ENCODE measurements at regions not wholly inside any gene's neighbourhood (a gene's known extent, or its start where the extent isn't known, plus 50 kb on each side); places are given as distances from the start of the nearest gene placed in this dataset.

DNA sequence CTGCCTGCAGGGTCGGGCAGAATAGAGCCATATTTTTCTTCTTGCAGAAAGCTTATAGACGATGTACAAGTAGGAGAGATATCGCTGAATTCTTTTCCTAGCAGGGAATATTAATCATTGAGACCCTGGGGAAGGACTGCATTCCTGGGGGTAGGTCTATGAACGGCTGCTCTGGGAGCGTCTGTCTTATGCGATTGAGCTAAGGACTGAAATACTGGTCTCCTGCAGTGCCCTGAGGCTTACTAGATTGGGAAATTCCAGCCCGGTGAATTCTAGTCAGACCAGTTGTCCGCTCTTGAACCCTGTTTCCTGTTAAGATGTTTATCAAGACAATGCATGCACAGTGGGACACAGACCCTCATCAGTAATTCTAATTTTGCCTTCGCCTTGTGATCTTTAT lies 59.8 kb upstream of the UBAC2 start:
- H3K27me3 ChIP-seq (ENCODE audit: control insufficient read depth in 1 of 2, insufficient read depth in 2 of 2, low read length in 2 of 2): no peaks in the 10 kb centered on the region
- no peak overlapping the region for H3K4me3 ChIP-seq (ENCODE audit: low read depth in 1 of 2, low read length in 2 of 2)
- H3K9me3 ChIP-seq (ENCODE audit: control insufficient read depth in 2 of 2, insufficient read depth in 1 of 2, low read depth in 1 of 2, low read length in 1 of 2): no peaks in the 10 kb centered on the region
- H3K4me1 ChIP-seq (ENCODE audit: control insufficient read depth in 2 of 2, insufficient read depth in 2 of 2, low read length in 1 of 2): no peaks in the 10 kb centered on the region
- no peak overlapping the region for H3K27ac ChIP-seq (ENCODE audit: low read depth in 2 of 2, low read length in 1 of 2)
- 89% methylated on average over 9 of the region's 9 CpGs for WGBS, 2 donors
- H3K36me3 ChIP-seq (ENCODE audit: control insufficient read depth in 2 of 2, insufficient read depth in 2 of 2, low read length in 1 of 2): no peaks in the 10 kb centered on the region

DNA sequence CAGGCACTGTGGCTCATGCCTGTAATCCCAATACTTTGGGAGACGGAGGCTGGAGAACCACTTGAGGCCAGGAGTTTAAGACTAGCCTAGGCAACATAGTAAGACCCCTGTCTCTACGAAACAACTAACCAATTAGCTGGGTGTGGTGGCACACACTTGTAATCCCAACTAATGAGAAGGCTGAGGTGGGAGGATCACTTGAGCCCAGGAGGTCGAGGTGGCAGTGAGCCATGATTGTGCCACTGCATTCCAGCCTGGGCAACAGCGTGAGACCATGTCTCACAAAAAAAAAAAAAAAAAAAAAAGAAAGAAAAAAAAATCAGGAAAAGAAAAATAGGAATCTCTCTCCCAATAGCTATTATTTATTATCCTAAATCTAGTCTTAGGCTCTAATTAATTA lies 56.8 kb upstream of the UBAC2 start:
- no peak overlapping the region for H3K27ac ChIP-seq (ENCODE audit: low read depth in 2 of 2, low read length in 1 of 2)
- H3K36me3 ChIP-seq (ENCODE audit: control insufficient read depth in 2 of 2, insufficient read depth in 2 of 2, low read length in 1 of 2): no peaks in the 10 kb centered on the region
- H3K27me3 ChIP-seq (ENCODE audit: control insufficient read depth in 1 of 2, insufficient read depth in 2 of 2, low read length in 2 of 2): no peaks in the 10 kb centered on the region
- 90 to 94% methylated on average over 4 of the region's 4 CpGs for WGBS, 2 donors
- no peaks in the 10 kb centered on the region for H3K4me1 ChIP-seq (ENCODE audit: control insufficient read depth in 2 of 2, insufficient read depth in 2 of 2, low read length in 1 of 2)
- H3K9me3 ChIP-seq (ENCODE audit: control insufficient read depth in 2 of 2, insufficient read depth in 1 of 2, low read depth in 1 of 2, low read length in 1 of 2): no peaks in the 10 kb centered on the region
- H3K4me3 ChIP-seq (ENCODE audit: low read depth in 1 of 2, low read length in 2 of 2): no peak overlapping the region

DNA sequence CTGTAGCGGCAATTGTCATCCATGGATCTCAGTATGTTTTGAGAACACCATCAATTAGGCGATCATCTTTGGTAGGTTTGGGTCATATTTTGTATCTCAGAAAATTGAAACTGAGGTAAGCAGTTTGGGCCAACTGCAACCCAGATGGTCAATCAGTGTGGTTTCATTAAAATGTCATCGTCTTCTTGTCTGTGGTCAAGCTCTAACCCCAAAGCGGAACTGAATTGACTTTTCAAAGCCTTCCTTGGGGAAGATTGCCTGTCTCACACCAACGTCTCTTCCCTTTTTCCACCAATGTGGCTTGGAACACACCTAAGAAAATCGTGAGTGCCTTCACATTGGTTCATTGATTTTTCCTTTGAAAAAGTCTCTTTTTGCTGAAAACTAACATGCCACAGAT lies 56.3 kb upstream of the UBAC2 start:
- H3K27ac ChIP-seq (ENCODE audit: low read depth in 2 of 2, low read length in 1 of 2): no peak overlapping the region
- no peaks in the 10 kb centered on the region for H3K9me3 ChIP-seq (ENCODE audit: control insufficient read depth in 2 of 2, insufficient read depth in 1 of 2, low read depth in 1 of 2, low read length in 1 of 2)
- no peaks in the 10 kb centered on the region for H3K4me1 ChIP-seq (ENCODE audit: control insufficient read depth in 2 of 2, insufficient read depth in 2 of 2, low read length in 1 of 2)
- no peaks in the 10 kb centered on the region for H3K27me3 ChIP-seq (ENCODE audit: control insufficient read depth in 1 of 2, insufficient read depth in 2 of 2, low read length in 2 of 2)
- 71 to 85% methylated on average over 6 of the region's 6 CpGs for WGBS, 2 donors
- no peaks in the 10 kb centered on the region for H3K36me3 ChIP-seq (ENCODE audit: control insufficient read depth in 2 of 2, insufficient read depth in 2 of 2, low read length in 1 of 2)
- no peak overlapping the region for H3K4me3 ChIP-seq (ENCODE audit: low read depth in 1 of 2, low read length in 2 of 2)

DNA sequence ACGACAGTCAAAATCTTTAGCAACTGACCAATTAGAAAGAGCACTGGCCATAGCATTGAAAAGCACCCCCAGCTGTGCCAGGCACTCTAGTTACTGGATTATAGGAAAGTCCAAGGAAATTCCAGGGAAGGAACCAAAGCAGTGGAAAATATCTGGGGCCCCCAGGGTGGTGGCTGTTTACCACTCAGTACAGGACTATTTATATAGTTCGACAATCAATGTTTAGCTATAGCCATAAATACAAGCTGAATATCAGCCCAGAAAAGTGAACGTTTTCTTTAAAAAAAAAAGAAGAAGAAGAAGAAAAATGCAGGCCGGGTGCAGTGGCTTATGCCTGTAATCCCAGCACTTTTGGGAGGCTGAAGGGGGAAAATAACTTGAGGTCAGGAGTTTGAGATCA lies 55.2 kb upstream of the UBAC2 start:
- 62 to 82% methylated on average over 4 of the region's 4 CpGs for WGBS, 2 donors
- no peaks in the 10 kb centered on the region for H3K9me3 ChIP-seq (ENCODE audit: control insufficient read depth in 2 of 2, insufficient read depth in 1 of 2, low read depth in 1 of 2, low read length in 1 of 2)
- no peak overlapping the region for H3K27ac ChIP-seq (ENCODE audit: low read depth in 2 of 2, low read length in 1 of 2)
- H3K4me3 ChIP-seq (ENCODE audit: low read depth in 1 of 2, low read length in 2 of 2): no peak overlapping the region
- no peaks in the 10 kb centered on the region for H3K27me3 ChIP-seq (ENCODE audit: control insufficient read depth in 1 of 2, insufficient read depth in 2 of 2, low read length in 2 of 2)
- no peaks in the 10 kb centered on the region for H3K36me3 ChIP-seq (ENCODE audit: control insufficient read depth in 2 of 2, insufficient read depth in 2 of 2, low read length in 1 of 2)
- no peaks in the 10 kb centered on the region for H3K4me1 ChIP-seq (ENCODE audit: control insufficient read depth in 2 of 2, insufficient read depth in 2 of 2, low read length in 1 of 2)

DNA sequence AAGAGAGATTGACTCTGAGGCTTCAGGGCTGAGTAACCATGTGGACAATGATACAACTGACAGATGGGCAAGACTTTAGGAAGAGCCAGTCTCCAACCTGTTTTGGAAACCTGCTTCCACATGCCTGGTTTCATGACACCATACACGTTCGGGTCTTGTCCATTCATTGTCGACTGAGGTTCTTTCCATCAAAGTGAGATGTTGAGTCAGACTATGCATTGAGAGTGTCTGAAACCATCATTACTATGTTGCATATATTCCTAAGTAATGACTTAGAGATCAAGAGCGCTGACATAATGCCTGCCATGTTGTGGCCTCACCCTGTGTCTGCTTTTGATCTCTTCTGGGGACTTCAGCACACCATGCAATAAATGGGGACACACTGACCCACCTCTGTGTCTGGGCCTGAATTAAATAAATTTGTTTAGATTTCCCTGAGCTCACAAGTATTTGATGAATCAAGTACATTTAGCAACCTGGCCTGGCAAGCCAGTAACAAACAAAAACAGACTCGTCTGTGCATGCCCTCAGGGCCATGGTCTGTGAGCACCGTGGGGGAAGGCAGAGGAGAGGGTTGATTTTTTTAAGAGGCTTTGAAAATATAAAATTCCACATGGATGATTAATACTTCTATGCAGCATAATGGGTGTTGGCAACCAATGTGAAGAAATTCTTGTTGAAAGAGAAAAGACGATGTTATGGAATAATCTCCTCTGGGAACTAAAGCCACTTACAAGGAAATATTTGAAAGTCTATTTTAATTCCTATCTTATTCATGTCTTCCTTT lies 49.9 kb upstream of the UBAC2 start:
- 39 to 61% methylated on average over 7 of the region's 7 CpGs for WGBS, 2 donors
- Histone ChIP-seq H3K27me3 (ENCODE audit: control insufficient read depth in 1 of 2, insufficient read depth in 2 of 2, low read length in 2 of 2) (no peaks in the 10 kb centered on the region), H3K27ac (ENCODE audit: low read depth in 2 of 2, low read length in 1 of 2) (peak overlapping the region; percentile 32 to 87), H3K4me3 (ENCODE audit: low read depth in 1 of 2, low read length in 2 of 2) (no peak overlapping the region), H3K4me1 (ENCODE audit: control insufficient read depth in 2 of 2, insufficient read depth in 2 of 2, low read length in 1 of 2) (peaks cover 0 to 11% of the 10 kb centered on the region in 2 donors), H3K9me3 (ENCODE audit: control insufficient read depth in 2 of 2, insufficient read depth in 1 of 2, low read depth in 1 of 2, low read length in 1 of 2) (no peaks in the 10 kb centered on the region), H3K36me3 (ENCODE audit: control insufficient read depth in 2 of 2, insufficient read depth in 2 of 2, low read length in 1 of 2) (no peaks in the 10 kb centered on the region)
